Esophagus muscularis mucosa (tissue), 4 donors: ENCODE measurements at regions not wholly inside any gene's neighbourhood (a gene's known extent, or its start where the extent isn't known, plus 50 kb on each side); places are given as distances from the start of the nearest gene placed in this dataset.

ENCODE experiments used
- CTCF ChIP-seq, 3 experiments: fragments of 200-600 bp in 2 of 3; fragments of 450-650 bp in 1 of 3; sonication (generic) in 2 of 3; IDR thresholded peaks; one replicate each; pipeline ENCODE4 v1.5.1; 2017 to 2019; ENCODE audit warnings: antibody characterized with exemption in 3 of 3, mild to moderate bottlenecking in 2 of 3, moderate library complexity in 1 of 3
- EP300 ChIP-seq: sonication (generic); formaldehyde crosslinking; IDR thresholded peaks from one replicate; pipeline ENCODE4 v1.6.1; 2017; ENCODE audit warnings: antibody characterized with exemption
- POLR2A ChIP-seq: fragments of 450-650 bp; IDR thresholded peaks from one replicate; pipeline ENCODE4 v1.6.1; 2017; ENCODE audit warnings: antibody characterized with exemption, moderate library complexity, mild to moderate bottlenecking, low read depth
- POLR2AphosphoS5 ChIP-seq, 2 donors: sonication (generic); formaldehyde crosslinking; IDR thresholded peaks; one replicate each; pipeline ENCODE4 v1.6.1; 2017; ENCODE audit warnings: antibody characterized with exemption in 2 of 2

GRCh38 chr1:54464477-54465146 lies 58.4 kb upstream of the SSBP3 start:
- TF ChIP-seq CTCF (IDR thresholded peaks at IDR 0.05), result no peak
- no peak for TF ChIP-seq POLR2A
- TF ChIP-seq EP300, result no peak
- TF ChIP-seq POLR2AphosphoS5 (IDR thresholded peaks at IDR 0.05), result no peak
